Skeletal muscle satellite cell (primary cell): ENCODE measurements at regions not wholly inside any gene's neighbourhood (a gene's known extent, or its start where the extent isn't known, plus 50 kb on each side); places are given as distances from the start of the nearest gene placed in this dataset.
A peak's percentile ranks its signal among the peaks of the same experiment; 100 is the strongest.

ENCODE experiments used
- H3K27me3 ChIP-seq: 2 replicates; pipeline ENCODE4 v1.7.0; 2013; ENCODE audit warnings: low read length; ENCODE audit not compliant: control insufficient read depth, insufficient read depth
- H3K36me3 ChIP-seq: 2 replicates; pipeline ENCODE4 v1.7.0; 2013; ENCODE audit warnings: mild to moderate bottlenecking, control low read depth, low read length; ENCODE audit not compliant: insufficient read depth
- H3K4me1 ChIP-seq: 2 replicates; pipeline ENCODE4 v1.7.0; 2013; ENCODE audit warnings: low read length; ENCODE audit not compliant: control insufficient read depth, insufficient read depth
- H3K4me2 ChIP-seq: 2 replicates; pipeline ENCODE4 v1.7.0; 2013; ENCODE audit warnings: mild to moderate bottlenecking, low read length
- H3K4me3 ChIP-seq: 2 replicates; pipeline ENCODE4 v1.7.0; 2013; ENCODE audit warnings: low read length
- H3K9ac ChIP-seq: 2 replicates; pipeline ENCODE4 v1.7.0; 2013; ENCODE audit warnings: mild to moderate bottlenecking, low read depth, low read length, moderate library complexity
- H3K9me3 ChIP-seq: replicated peaks from 2 replicates; pipeline ENCODE4 v1.7.0; 2013; ENCODE audit warnings: mild to moderate bottlenecking, control low read depth, low read length

DNA sequence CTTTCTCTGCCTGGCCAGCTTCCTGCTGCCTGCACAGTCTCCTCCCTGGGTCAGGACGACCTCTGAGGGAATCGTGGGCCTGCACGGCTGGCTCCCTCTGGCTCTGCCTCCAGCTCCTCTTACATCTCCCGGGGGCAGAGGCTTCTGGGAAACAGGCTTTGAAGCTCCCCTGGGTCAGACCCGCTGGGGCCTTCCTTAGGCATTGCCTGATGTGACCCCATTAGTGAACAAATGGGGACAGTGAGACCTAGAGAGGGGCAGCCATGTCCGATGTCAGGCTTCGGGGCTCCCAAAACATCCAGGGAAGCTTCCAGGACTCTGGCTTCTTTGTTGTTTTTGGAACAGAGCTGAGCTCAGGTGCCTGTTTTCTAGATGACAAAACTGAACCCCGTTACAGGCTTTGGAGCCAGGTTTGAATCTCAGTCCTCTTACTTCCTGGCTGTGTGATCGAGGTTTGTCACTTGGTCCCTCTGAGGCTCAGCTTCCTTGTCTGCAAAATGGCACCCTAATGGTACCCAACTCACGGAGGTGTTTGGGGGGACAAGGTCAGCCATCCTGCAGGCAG, 94.3 kb downstream of the CEBPB start:
- Histone ChIP-seq H3K9me3 (no peaks in the 10 kb centered on the region), H3K36me3 (no peaks in the 10 kb centered on the region), H3K4me3 (peak overlapping the region; percentile 26), H3K27me3 (no peaks in the 10 kb centered on the region), H3K4me1 (peaks cover 42% of the 10 kb centered on the region), H3K4me2 (peak overlapping the region; percentile 46), H3K9ac (peak overlapping the region; percentile 68)

DNA sequence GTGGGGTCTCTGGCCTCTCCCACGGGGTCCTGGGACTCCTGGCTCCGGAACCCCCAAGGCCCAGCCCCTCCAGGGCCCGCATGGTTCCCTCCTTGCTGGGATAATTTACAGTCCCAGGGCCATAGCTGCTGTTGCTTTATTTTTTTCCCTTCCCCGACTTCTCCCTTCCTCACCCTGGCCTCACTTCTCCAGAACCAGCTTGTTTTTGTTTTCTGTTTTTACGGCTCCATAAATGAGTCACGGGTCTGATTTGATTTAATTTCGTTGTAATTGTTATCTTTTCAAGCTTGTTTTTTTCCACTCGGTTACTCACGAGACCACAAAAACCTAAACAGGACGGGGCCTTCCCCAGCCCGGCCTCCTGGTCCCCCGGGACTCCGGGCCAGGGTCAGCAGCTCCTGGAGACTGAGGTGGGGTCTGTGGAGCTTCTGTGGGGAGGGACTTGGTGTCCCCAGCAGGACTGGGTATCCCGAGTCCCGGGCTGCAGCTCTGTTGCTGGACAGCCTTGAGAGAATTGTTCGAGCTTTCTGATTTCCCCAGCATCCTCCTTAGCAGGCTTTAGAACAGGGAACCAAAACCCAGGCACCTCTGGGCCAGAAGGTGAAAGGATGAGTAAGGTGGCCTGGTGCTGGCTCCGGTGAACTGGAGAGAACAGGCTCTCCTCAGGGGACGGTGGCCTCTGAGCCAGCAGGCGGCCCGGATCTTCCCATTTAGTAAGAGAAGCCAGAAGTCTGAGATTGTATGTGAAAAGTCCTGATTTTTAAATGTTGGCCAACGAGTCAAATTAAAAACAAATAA, 94.9 kb downstream of the CEBPB start:
- Histone ChIP-seq H3K9me3 (no peaks in the 10 kb centered on the region), H3K27me3 (no peaks in the 10 kb centered on the region), H3K4me3 (peak overlapping the region; percentile 26), H3K4me2 (peak overlapping the region; percentile 46), H3K36me3 (no peaks in the 10 kb centered on the region), H3K9ac (peak overlapping the region; percentile 68), H3K4me1 (peaks cover 42% of the 10 kb centered on the region)

DNA sequence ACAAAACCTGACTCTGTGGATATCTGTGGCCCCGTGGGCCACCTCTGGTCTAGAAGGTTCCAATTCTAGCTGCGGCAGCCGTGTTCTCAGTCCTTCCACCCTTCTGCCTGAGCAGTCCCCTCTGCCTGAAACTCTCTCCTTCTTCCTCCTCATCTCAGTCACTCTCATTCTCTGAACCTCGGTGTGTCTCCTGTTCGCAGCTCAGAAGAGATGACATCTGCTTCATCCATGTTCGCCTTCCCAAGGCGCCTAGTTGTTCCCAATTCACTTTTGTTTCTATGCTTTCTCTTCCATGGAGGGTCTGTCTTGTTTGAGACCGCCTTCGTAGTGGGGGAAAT, 95.5 kb downstream of the CEBPB start:
- Histone ChIP-seq H3K36me3 (no peaks in the 10 kb centered on the region), H3K9ac (peak overlapping the region; percentile 68), H3K4me3 (peak overlapping the region; percentile 13), H3K4me1 (peaks cover 42% of the 10 kb centered on the region), H3K4me2 (peak overlapping the region; percentile 46), H3K27me3 (no peaks in the 10 kb centered on the region), H3K9me3 (no peaks in the 10 kb centered on the region)

DNA sequence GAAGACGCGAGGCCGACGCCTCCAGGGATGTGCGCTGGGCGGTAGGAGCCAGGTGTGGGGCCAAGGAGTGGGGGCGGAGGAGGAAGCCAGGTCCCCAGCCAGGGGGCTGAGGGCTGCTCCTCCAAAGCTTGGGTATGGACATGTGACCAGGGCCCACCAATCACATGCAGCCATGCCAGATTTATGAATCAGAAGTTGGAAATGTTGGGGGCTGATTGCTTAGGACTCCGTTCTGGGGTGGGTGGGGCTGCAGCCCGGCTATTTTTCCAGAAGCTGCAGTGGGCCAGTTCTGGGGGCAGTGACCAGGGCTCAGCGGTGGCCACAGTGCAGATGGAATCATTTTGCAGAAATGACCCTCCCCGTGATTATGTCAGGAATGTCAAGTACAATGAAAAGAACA, 96.0 kb downstream of the CEBPB start:
- peak overlapping the region; percentile 46 for H3K4me2 ChIP-seq
- peaks cover 44% of the 10 kb centered on the region for H3K4me1 ChIP-seq
- no peaks in the 10 kb centered on the region for H3K9me3 ChIP-seq
- peak overlapping the region; percentile 68 for H3K9ac ChIP-seq
- no peak overlapping the region for H3K4me3 ChIP-seq
- no peaks in the 10 kb centered on the region for H3K36me3 ChIP-seq
- no peaks in the 10 kb centered on the region for H3K27me3 ChIP-seq

DNA sequence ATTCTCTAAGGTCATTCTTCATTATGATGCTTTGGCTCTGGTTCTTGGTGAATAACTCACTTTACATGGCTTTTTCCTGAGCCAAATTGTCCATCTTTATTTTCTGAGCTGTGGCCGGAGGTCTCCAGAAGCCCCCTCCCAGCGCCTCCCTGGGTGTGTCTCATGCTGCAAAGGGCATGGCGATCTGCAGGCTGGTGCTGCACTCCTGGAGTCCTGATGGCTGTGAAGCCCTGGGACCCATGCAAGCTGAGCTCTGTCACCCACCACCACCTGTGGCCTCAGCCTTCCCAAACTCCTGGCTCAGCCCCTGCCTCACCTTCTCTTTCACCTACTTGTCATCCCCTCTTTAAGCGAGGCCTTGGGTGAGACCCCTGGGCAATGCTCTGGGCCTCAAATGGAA, 96.9 kb downstream of the CEBPB start:
- Histone ChIP-seq H3K9me3 (no peaks in the 10 kb centered on the region), H3K4me2 (no peak overlapping the region), H3K36me3 (no peaks in the 10 kb centered on the region), H3K27me3 (no peaks in the 10 kb centered on the region), H3K4me3 (no peak overlapping the region), H3K9ac (no peak overlapping the region), H3K4me1 (peaks cover 53% of the 10 kb centered on the region)

DNA sequence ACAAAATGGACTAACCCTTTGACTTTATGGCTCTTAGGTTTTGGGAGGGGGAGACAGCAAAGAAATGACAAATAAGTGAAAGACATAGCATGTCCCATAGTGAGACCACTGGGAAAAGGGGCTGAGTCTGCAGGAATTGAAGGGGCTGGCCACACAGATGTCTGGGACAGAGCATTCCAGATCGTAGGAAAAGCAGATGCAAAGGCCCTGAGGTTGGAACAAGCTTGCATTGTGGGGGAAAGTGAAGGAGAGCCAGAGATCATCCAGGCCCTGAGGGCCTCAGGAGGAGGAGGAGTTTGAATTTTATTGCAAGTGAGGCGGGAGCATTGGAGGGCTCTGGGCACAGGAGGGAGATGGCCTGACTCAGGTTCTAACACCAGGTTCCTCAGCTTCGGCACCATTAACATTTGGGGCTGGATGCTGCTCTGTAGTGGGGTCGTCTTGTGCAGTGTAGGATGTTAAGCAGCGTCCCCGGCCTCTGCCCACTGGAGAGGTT, 97.5 kb downstream of the CEBPB start:
- Histone ChIP-seq H3K4me3 (no peak overlapping the region), H3K4me1 (peaks cover 58% of the 10 kb centered on the region), H3K36me3 (no peaks in the 10 kb centered on the region), H3K9me3 (no peaks in the 10 kb centered on the region), H3K9ac (no peak overlapping the region), H3K27me3 (no peaks in the 10 kb centered on the region), H3K4me2 (no peak overlapping the region)

DNA sequence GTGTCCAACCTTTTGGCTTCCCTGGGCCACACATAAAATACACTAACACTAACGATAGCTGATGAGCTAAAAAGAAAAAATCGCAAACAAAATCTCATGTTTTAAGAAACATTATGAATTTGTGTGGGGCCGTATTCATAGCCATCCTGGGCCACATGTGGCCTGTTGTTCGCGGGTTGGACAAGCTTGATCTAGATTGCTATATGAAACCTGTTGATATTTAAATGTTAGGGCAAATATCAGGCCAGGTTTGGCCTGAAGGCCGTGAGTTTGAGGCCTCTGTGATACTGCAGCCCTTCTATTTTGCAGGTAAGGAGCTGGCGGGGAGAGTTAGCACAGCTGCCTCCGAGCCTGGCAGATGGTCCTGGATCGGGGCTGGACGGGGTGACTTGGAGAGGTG, 99.0 kb downstream of the CEBPB start:
- Histone ChIP-seq H3K9ac (no peak overlapping the region), H3K4me3 (no peak overlapping the region), H3K27me3 (no peaks in the 10 kb centered on the region), H3K4me2 (no peak overlapping the region), H3K36me3 (no peaks in the 10 kb centered on the region), H3K9me3 (no peaks in the 10 kb centered on the region), H3K4me1 (peaks cover 45% of the 10 kb centered on the region)

DNA sequence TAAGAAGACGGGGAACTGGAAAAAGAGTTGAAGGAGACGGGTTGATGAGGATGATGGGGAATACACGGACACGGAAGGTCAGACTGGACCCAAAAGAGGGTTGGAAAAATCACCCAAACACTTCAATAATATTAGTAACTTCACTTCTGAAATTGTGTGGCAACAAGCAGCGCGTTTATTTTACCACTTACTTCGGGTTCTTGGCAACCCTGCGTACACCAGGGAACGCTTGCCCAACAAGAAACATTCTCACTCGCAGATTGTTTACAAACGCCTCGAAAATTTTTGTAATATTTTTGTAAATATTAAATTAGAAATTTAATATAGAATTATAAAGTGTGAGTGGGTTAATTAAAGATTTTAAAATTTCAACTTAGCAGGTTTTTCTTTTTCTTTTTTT, 99.5 kb downstream of the CEBPB start:
- no peak overlapping the region for H3K4me2 ChIP-seq
- H3K36me3 ChIP-seq = no peaks in the 10 kb centered on the region
- H3K9me3 ChIP-seq = no peaks in the 10 kb centered on the region
- no peaks in the 10 kb centered on the region for H3K27me3 ChIP-seq
- no peak overlapping the region for H3K9ac ChIP-seq
- peaks cover 39% of the 10 kb centered on the region for H3K4me1 ChIP-seq
- no peak overlapping the region for H3K4me3 ChIP-seq

DNA sequence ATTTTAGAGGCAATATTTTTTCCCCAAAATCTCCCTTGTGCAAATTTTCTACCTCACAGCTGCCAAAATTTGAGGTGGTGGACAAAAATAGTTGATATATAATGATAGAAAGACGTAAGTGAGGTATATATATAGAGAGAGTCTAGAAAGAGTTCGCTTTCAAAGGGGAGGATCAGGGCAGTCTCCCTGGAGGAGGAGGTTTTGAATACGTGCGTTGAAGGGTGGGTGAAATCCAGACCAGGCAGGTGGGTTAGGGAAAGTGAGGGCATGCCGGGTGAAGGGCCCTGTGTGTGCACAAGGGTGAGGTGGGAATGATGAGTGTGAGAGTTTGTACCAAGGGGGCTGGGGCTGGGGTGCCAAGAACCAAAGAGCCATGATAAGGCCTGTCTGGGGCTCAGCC, 100.2 kb downstream of the CEBPB start:
- Histone ChIP-seq H3K4me2 (no peak overlapping the region), H3K27me3 (no peaks in the 10 kb centered on the region), H3K9ac (no peak overlapping the region), H3K36me3 (no peaks in the 10 kb centered on the region), H3K4me1 (peaks cover 32% of the 10 kb centered on the region), H3K9me3 (no peaks in the 10 kb centered on the region), H3K4me3 (no peak overlapping the region)

DNA sequence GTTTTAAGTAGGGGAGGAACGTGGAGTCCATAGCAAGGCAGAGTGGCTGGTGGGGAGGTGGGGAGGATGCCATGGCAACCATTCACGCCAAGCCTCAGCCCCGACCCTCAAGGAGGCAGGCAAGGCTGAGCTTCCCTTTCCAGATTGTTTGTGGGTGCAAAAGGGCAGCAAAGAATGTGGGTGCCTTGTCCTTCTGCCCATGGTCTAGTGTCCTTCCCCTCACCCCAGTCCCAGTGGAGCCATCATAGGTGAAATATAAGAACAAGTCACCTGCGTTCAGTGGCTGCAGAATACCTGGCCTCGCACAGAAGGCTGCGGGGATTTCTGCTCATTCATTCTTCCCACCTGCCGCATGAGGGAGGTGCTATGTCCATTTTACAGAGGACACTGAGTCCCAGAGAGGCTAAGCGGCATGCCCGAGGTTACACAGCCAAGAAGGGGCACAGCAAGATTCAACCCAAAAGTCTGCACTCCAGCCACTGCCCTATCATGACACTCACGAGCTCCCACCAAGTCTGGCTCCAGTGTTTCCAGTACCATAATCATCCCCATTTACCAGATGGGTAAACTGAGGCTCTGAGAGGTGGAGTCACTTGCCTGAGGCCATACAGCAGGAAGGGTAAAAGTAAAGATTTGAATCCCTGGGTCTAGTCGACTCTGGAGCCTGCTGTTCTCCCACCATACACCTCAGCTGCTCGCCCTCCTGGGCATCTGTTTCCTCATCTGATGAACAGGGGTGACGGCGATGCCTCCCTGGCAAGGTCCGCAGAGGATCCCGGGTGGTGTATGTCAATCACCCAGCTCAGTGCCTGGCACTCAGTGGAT, 100.8 kb downstream of the CEBPB start:
- H3K9me3 ChIP-seq = no peaks in the 10 kb centered on the region
- H3K4me2 ChIP-seq = no peak overlapping the region
- H3K36me3 ChIP-seq = no peaks in the 10 kb centered on the region
- peaks cover 26% of the 10 kb centered on the region for H3K4me1 ChIP-seq
- peak overlapping the region; percentile 74 for H3K9ac ChIP-seq
- H3K27me3 ChIP-seq = no peaks in the 10 kb centered on the region
- H3K4me3 ChIP-seq = no peak overlapping the region

DNA sequence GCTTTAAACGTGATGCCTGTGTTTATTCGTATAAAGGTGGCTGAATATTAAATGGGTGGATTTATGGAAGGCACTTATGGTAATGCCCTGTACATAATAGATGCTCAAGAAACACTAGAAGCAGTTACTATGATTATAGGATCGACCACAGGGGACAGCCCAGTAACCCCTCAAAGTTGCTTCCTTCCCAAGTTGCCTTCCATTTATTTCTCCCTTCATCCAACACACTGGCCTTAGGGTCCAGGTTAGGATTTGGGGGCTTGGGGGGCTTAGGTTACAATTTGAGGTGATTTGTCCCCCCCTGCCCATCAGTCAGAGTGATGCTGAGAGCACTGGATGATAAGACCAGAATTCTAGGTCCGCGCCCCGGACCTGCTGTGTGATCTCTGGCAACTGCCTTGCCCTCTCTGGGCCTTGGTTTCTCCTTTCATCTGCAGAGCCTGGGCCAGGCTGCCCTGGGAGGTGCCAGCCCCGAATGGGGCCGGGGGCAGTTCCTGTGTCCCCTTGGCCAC, 101.5 kb downstream of the CEBPB start:
- Histone ChIP-seq H3K27me3 (no peaks in the 10 kb centered on the region), H3K36me3 (no peaks in the 10 kb centered on the region), H3K4me3 (peak overlapping the region; percentile 15), H3K9me3 (no peaks in the 10 kb centered on the region), H3K4me2 (peak overlapping the region; percentile 36), H3K9ac (peak overlapping the region; percentile 74), H3K4me1 (peaks cover 20% of the 10 kb centered on the region)
